ENCODE measurements at regions not wholly inside any gene's neighbourhood (a gene's known extent, or its start where the extent isn't known, plus 50 kb on each side); places are given as distances from the start of the nearest gene placed in this dataset.
"Not testable (repeated sequence)": the region's sequence is repeated elsewhere in the genome, so short reads cannot be mapped to it uniquely, and the experiment has no call there.

DNA sequence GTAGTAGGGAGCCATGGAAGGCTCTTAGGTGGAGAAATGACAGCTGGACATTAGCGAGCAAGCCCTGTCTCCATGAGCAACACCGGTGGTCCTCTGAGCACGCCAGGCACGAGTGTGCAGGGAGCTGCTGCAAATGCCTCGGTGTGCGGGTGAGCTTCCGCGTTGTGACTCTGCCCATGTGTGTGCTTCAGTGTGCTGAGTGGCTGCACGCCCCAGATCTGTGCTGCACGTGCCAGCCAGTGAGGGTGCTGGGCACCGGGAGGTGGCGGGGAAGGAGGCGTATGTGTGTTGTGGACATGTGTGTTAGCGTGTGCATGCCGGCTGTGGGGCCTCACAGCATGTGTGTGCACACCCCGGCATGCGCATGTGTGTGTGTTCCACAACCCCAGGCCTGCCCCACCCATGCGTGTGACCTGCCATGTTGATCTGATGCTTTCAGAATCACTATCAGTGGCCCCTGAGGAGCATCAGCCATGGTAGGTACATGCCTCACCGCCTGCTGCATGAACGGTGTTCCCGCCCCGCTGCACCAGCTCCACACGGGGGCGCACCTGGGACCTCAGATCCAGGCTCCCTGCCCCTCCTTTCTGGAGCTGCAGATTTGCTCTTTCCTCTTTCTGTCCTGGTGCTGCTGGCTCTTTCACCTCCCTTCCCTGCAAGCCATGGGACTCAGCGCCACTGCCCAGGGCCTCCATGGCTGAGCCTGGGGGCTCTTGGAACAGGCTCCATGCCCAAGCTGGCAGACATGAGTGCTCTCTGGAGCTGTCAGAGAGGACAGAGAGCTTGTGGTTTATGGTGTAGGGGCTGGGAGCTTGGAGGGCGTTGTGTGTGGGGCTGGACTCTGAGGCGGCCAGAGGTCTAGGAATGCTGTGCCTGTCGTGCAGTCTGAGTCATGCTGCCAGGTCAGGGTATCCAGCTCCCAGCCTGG is 169.4 kb downstream of the TBC1D2B start:
- no peak for ATAC-seq
- 13 to 17% methylated on average over 2 to 6 of the region's 28 CpGs for WGBS, 2 donors (ENCODE audit: low coverage in 1 of 2)
- TF ChIP-seq, protein P1, sequence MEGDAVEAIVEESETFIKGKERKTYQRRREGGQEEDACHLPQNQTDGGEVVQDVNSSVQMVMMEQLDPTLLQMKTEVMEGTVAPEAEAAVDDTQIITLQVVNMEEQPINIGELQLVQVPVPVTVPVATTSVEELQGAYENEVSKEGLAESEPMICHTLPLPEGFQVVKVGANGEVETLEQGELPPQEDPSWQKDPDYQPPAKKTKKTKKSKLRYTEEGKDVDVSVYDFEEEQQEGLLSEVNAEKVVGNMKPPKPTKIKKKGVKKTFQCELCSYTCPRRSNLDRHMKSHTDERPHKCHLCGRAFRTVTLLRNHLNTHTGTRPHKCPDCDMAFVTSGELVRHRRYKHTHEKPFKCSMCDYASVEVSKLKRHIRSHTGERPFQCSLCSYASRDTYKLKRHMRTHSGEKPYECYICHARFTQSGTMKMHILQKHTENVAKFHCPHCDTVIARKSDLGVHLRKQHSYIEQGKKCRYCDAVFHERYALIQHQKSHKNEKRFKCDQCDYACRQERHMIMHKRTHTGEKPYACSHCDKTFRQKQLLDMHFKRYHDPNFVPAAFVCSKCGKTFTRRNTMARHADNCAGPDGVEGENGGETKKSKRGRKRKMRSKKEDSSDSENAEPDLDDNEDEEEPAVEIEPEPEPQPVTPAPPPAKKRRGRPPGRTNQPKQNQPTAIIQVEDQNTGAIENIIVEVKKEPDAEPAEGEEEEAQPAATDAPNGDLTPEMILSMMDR (IDR thresholded peaks at IDR 0.05) = peak in 1 of 4 experiments; percentile 43
- no peak for TF ChIP-seq POLR2A (IDR thresholded peaks at IDR 0.05)
- Histone ChIP-seq H3K27me3 (peaks cover 30% of the 10 kb centered on the region), H3K27ac (no peak overlapping the region), H3K4me3 (no peak overlapping the region), H3K36me3 (no peaks in the 10 kb centered on the region), H3K4me1 (peaks cover 0 to 5% (median 0%) of the 10 kb centered on the region in 3 donors), H3K9me3 (no peaks in the 10 kb centered on the region)

DNA sequence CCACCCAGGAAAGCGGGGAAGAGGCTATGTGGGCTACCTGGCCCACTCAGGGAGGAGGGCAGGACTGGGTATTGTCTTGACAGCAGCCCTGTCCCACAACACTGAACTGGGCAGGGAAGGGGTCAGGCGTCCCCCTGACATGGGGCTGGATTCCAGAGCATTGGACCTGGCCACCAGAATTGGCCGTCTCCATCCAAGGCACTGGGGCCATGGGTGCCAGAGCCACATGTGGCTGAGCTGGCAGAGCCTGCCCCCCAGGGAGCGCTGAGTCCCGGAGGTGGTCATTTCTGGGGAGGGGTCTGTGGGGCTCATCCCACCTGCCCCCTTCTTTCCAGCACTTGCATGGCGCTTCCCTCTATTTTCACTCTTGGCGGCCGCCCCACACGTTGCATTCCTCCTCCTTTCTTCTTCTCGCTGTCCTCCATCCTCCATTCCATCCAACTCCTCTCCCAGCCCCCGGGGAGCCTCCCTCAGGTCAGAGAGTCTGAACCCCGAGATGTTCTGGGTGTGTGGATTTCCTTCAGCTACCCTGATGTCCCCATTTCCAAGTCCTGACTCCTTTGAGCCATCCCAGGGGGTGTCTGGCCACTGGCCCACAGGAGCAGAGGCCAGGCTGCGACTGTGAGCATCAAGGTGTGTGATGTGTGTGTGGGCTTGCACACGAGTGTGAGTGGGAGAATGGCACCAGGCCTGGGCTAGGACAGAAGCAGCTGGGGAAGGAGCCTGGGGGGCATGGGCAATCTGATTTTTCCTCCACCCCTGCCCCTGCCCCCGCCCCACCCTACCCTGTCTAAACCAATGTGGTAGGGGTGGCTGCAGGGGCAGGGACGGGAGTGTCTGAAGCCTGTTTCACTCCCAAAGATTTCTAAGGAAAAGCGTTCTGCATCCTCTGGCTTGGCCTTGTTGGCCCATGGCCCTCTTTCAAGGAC is 171.2 kb downstream of the TBC1D2B start:
- H3K9me3 ChIP-seq, H3K27ac ChIP-seq, H3K36me3 ChIP-seq, H3K4me3 ChIP-seq, ATAC-seq, H3K4me1 ChIP-seq: not testable (repeated sequence)
- peaks cover 30% of the 10 kb centered on the region for H3K27me3 ChIP-seq
- WGBS, 2 donors (ENCODE audit: low coverage in 1 of 2) = 76% methylated on average over 8 of the region's 17 CpGs; no CpG with 5 or more reads in 1 of the 2 donors

DNA sequence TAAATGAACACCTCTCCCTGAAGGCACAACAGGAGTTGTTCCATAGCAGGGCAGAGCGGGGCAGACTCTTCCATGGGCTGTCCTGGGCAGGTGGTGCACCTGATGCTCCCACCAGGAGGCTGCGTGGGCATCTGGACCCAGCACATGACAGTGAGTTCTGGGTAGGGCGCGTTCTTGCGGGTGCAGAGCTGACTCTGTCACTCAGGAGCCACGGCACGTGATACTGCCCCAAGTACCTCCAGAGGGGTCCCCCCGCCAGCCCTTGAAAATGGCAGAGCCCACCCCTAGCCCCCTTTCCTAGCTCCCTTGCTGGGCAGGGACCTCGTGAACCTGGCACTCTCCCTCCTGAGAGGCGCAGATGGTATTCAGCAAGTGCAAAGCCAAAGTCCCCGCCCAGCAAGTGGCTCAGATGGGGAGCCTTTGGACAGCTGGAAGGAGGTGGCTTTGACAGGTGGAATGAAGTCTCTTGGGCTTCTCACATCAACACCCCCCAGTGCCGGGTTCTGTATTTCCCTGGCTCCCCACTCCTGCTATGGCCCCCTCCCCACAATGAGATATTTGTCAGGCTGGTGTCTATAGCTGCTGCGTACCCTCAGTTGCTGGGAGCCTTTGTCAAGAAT is 172.1 kb downstream of the TBC1D2B start:
- H3K4me1 ChIP-seq = peaks cover 0 to 4% (median 0%) of the 10 kb centered on the region in 3 donors
- peaks cover 30% of the 10 kb centered on the region for H3K27me3 ChIP-seq
- no peak for ATAC-seq
- H3K9me3 ChIP-seq = no peaks in the 10 kb centered on the region
- no CpG with 5 or more reads among the region's 13 CpGs for WGBS, 2 donors (ENCODE audit: low coverage in 1 of 2)
- no peak overlapping the region for H3K27ac ChIP-seq
- H3K4me3 ChIP-seq = no peak overlapping the region
- H3K36me3 ChIP-seq = no peaks in the 10 kb centered on the region
- no peak for TF ChIP-seq EP300 (IDR thresholded peaks at IDR 0.05)
- no peak for TF ChIP-seq POLR2A (IDR thresholded peaks at IDR 0.05)
- no peak for TF ChIP-seq POLR2AphosphoS5 (IDR thresholded peaks at IDR 0.05)
- TF ChIP-seq, protein P1 (IDR thresholded peaks at IDR 0.05) = no peak

DNA sequence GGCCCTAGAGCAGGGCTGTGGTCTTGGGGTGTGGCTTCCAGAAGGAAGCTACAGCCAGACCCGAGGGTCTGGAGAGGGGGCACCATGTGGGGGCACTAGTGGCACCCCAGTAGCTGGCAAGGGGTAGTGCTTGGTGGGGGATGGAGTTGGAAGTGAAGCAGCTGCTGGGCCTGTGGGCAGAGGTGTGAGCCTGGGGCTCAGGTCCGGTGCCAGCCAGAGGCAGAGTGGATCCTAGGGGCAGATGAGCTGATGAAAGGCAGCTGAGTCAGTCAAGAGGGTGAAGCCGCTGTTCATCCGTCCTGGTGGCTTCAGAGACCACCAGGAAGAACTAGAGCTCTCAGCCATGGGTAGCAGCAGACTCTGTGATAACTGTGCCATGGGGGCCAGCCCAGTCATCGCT is 172.6 kb downstream of the TBC1D2B start:
- TF ChIP-seq POLR2A (IDR thresholded peaks at IDR 0.05) = no peak
- no peak for TF ChIP-seq POLR2AphosphoS5 (IDR thresholded peaks at IDR 0.05)
- TF ChIP-seq EP300 (IDR thresholded peaks at IDR 0.05) = no peak
- TF ChIP-seq, protein P1 (IDR thresholded peaks at IDR 0.05) = no peak
- H3K27ac ChIP-seq = no peak overlapping the region
- no peaks in the 10 kb centered on the region for H3K9me3 ChIP-seq
- WGBS, 2 donors (ENCODE audit: low coverage in 1 of 2) = 70% methylated on average over 2 of the region's 5 CpGs; no CpG with 5 or more reads in 1 of the 2 donors
- no peak overlapping the region for H3K4me3 ChIP-seq
- no peaks in the 10 kb centered on the region for H3K36me3 ChIP-seq
- H3K4me1 ChIP-seq = no peaks in the 10 kb centered on the region
- no peak for ATAC-seq
- H3K27me3 ChIP-seq = peaks cover 27% of the 10 kb centered on the region

DNA sequence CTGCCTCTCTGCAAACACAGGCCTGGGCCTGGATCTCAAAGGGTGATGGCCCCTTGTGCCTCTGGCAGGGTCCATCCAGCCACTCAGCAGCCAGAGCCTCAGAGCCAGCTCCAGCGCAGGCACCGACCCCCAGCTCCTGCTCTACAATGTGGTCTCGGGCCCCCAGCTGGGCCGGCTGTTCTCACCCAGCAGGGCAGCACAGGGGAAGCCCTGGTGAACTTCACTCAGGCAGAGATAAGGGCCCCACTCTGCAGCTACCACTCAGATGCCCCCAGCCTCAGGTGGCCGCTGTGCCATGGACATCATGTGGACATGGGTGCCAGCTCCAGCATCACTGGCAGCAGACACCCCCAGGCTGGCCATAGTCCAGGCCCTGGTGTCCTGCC is 173.1 kb downstream of the TBC1D2B start:
- Histone ChIP-seq H3K4me1 (no peaks in the 10 kb centered on the region), H3K9me3 (no peaks in the 10 kb centered on the region), H3K4me3 (no peak overlapping the region), H3K27ac (no peak overlapping the region), H3K36me3 (no peaks in the 10 kb centered on the region), H3K27me3 (peaks cover 25% of the 10 kb centered on the region)
- WGBS, 2 donors (ENCODE audit: low coverage in 1 of 2) = no CpG with 5 or more reads among the region's 5 CpGs
- TF ChIP-seq, protein P1 (IDR thresholded peaks at IDR 0.05) = no peak
- no peak for TF ChIP-seq EP300 (IDR thresholded peaks at IDR 0.05)
- TF ChIP-seq POLR2A (IDR thresholded peaks at IDR 0.05) = no peak
- no peak for TF ChIP-seq POLR2AphosphoS5 (IDR thresholded peaks at IDR 0.05)
- ATAC-seq = no peak

DNA sequence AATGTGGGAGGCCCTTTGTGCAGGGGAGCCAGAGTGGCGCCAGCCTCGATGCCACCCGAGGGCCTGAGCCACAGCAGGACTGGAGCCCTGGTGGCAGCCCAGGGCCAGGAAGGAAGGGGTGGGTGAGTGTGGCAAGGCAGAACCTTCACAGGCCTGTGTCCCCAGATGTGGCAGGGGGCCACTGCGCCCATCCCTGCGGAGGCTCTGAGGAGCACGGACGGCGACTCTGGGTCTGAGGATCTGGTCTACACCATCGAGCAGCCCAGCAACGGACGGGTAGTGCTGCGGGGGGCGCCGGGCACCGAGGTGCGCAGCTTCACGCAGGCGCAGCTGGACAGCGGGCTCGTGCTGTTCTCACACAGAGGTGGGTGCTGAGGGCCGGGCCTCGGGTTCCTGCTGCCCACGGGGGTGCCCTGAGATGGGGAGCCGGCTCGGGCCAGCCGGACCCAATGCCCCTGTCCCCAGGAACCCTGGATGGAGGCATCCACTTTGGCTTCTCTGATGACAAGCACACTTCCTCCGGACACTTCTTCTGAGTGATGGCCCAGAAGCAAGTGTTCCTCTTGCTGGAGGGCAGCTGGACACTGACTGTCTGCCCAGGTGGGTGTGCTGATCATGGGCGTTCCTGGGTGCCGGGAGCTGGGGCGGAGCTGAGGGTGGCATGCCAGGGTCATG is 173.6 kb downstream of the TBC1D2B start:
- not testable (repeated sequence) for ATAC-seq, H3K27ac ChIP-seq, H3K36me3 ChIP-seq, H3K9me3 ChIP-seq, H3K4me3 ChIP-seq, H3K4me1 ChIP-seq
- peaks cover 20% of the 10 kb centered on the region for H3K27me3 ChIP-seq
- no CpG with 5 or more reads among the region's 30 CpGs for WGBS, 2 donors (ENCODE audit: low coverage in 1 of 2)
